Pancreas (tissue), 10 donors: ENCODE measurements at regions not wholly inside any gene's neighbourhood (a gene's known extent, or its start where the extent isn't known, plus 50 kb on each side); places are given as distances from the start of the nearest gene placed in this dataset.

Source experiments
- ATAC-seq, 4 donors: fragments of 200-7000 bp; cut with Tn5 transposase; one replicate each; pipeline versions ENCODE4 v1.8.0 to v1.9.1; 2020; ENCODE audit warnings: mild to moderate bottlenecking in 4 of 4, moderate library complexity in 4 of 4
- DNase-seq, 6 donors: peaks; one replicate each; pipeline ENCODE4 v3.0.0-alpha.2; 2020
- FAIRE-seq: peaks from 2 replicates; lab custom pipeline; 2012; peaks lifted over from hg19 to GRCh38; lab: Jason Lieb, UNC
- H3K27ac ChIP-seq, 4 donors: fragments of 200-600 bp; sonication (generic); 1 replicate in 3 of 4; 2 replicates in 1 of 4; pipeline versions ENCODE4 v1.5.0 to v1.8.0; 2020
- H3K27me3 ChIP-seq, 4 donors: fragments of 200-600 bp; one replicate each; pipeline ENCODE4 v1.8.0; 2021
- H3K36me3 ChIP-seq, 3 donors: fragments of 200-600 bp; sonication (generic) in 1 of 3; one replicate each; pipeline versions ENCODE4 v1.5.0 to v1.8.0; 2020 to 2021
- H3K4me1 ChIP-seq, 3 donors: fragments of 200-600 bp; one replicate each; pipeline ENCODE4 v1.8.0; 2021
- H3K4me3 ChIP-seq, 4 donors: fragments of 200-600 bp; sonication (generic) in 2 of 4; one replicate each; pipeline versions ENCODE4 v1.5.0 to v1.8.0; 2020 to 2021
- H3K9me3 ChIP-seq, 4 donors: fragments of 200-600 bp; one replicate each; pipeline ENCODE4 v1.8.0; 2021
- whole genome bisulfite sequencing, 2 donors: extraction: QIAGEN DNeasy Blood & Tissue Kit; methylation state at CpG; one replicate each; pipeline ENCODE4 v1.1.7; 2013; 5-methylcytosine and 5-hydroxymethylcytosine counted together
- intact Hi-C, 3 donors: fragments of 100-400 bp; cut with DNase I; formaldehyde crosslinking; loops; one replicate each; pipeline versions ENCODE4 v1.11.1 to v1.14.2; 2022
- TF ChIP-seq, protein P1 (sequence below), 4 donors: fragments of 200-600 bp; sonication (generic) in 3 of 4; IDR thresholded peaks; one replicate each; pipeline versions ENCODE4 v1.5.0 to v1.8.0; 2021; ENCODE audit warnings: antibody characterized with exemption in 4 of 4
- donor health status: healthy with polysubstance abuse.
- donor health status: DM: no; HTN: no; CAD: no; lungs with moderate emphysema.
- donor health status: DM: no; HTN: no; CAD: no.
- donor health status: control.
- donor health status: control.
- donor health status: Bipolar disorder and iron deficiency.
- donor health status: DM: yes; HTN: yes; CAD: no.
- donor health status: DM: no; HTN: no; CAD: no.
- donor health status: DM: no; HTN: no; CAD: no.
- donor health status: DM: yes; HTN: yes; CAD: no.

DNA sequence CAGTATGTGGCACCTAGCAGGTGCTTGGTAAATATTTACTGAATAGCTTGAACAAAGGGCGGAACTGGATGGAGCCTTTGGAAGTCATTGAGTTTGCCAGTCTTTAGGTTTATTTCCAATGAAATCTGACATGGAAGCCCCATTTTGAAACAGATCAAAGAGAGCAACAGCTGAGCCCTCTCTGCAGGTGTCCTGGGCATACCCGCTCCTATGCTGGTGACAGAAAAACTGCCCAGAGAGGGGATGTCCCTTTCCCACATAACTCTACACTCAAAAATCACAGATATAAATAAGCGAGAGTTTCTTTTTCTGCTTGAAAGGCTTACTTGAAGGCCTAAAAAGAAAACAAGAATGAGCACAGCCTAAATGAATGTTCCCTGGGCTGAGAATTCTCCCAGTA lies 53.0 kb upstream of the RALY start:
- TF ChIP-seq, protein P1, sequence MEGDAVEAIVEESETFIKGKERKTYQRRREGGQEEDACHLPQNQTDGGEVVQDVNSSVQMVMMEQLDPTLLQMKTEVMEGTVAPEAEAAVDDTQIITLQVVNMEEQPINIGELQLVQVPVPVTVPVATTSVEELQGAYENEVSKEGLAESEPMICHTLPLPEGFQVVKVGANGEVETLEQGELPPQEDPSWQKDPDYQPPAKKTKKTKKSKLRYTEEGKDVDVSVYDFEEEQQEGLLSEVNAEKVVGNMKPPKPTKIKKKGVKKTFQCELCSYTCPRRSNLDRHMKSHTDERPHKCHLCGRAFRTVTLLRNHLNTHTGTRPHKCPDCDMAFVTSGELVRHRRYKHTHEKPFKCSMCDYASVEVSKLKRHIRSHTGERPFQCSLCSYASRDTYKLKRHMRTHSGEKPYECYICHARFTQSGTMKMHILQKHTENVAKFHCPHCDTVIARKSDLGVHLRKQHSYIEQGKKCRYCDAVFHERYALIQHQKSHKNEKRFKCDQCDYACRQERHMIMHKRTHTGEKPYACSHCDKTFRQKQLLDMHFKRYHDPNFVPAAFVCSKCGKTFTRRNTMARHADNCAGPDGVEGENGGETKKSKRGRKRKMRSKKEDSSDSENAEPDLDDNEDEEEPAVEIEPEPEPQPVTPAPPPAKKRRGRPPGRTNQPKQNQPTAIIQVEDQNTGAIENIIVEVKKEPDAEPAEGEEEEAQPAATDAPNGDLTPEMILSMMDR (IDR thresholded peaks at IDR 0.05): no peak
- FAIRE-seq (no peak), DNase-seq (no peak), ATAC-seq (no peak)
- no peak overlapping the region for H3K27ac ChIP-seq
- H3K9me3 ChIP-seq: no peaks in the 10 kb centered on the region
- H3K27me3 ChIP-seq: no peaks in the 10 kb centered on the region
- intact Hi-C loops: no loop called here
- H3K4me3 ChIP-seq: no peak overlapping the region
- WGBS, 2 donors: 92 to 98% methylated on average over 3 of the region's 3 CpGs
- no peaks in the 10 kb centered on the region for H3K4me1 ChIP-seq
- H3K36me3 ChIP-seq: no peaks in the 10 kb centered on the region
